IMR-90 (cell line): ENCODE measurements at regions not wholly inside any gene's neighbourhood (a gene's known extent, or its start where the extent isn't known, plus 50 kb on each side); places are given as distances from the start of the nearest gene placed in this dataset.

ENCODE experiments used
- ATAC-seq: fragments of 200-7000 bp; cut with Tn5 transposase; 2 replicates; pipeline ENCODE4 v1.9.1; 2020; ENCODE audit warnings: low read depth, mild to moderate bottlenecking, moderate library complexity
- BruUV-seq: library from RNA; stranded (reverse); fragments of 400-500 nt; replicated peaks from 2 replicates; lab custom pipeline; 2021; lab: Mats Ljungman, UMichigan
- CTCF ChIA-PET: fragments of 300-600 bp; formaldehyde crosslinking; extraction: SDS; loops from one replicate; lab custom pipeline; 2021; ENCODE audit warnings: antibody characterized with exemption; lab: Yijun Ruan, JAX
- POLR2A ChIA-PET: fragments of 300-600 bp; sonication (Branson Sonifier 250); formaldehyde crosslinking; loops from one replicate; lab custom pipeline; 2022; ENCODE audit warnings: antibody characterized with exemption; ENCODE audit not compliant: unreplicated experiment; lab: Charles Lee
- DNase-seq: peaks from one replicate; pipeline ENCODE4 v3.0.0; 2013
- H2AFZ ChIP-seq: replicated peaks from 2 replicates; pipeline ENCODE3; 2013; ENCODE audit warnings: low read length, mild to moderate bottlenecking; ENCODE audit not compliant: poor library complexity
- H2AK5ac ChIP-seq: 2 replicates; pipeline ENCODE4 v1.6.1; 2013; ENCODE audit warnings: low read depth, low read length, inconsistent platforms
- H2AK9ac ChIP-seq: replicated peaks from 2 replicates; pipeline ENCODE3; 2013; ENCODE audit warnings: mild to moderate bottlenecking, low read depth, low read length, moderate library complexity; ENCODE audit not compliant: poor library complexity
- H2BK120ac ChIP-seq: 2 replicates; pipeline ENCODE4 v1.6.1; 2013; ENCODE audit warnings: low read depth, low read length, inconsistent platforms
- H2BK15ac ChIP-seq: 3 replicates; pipeline ENCODE4 v1.6.1; 2013; ENCODE audit warnings: low read depth, low read length, inconsistent platforms
- H2BK20ac ChIP-seq: 2 replicates; pipeline ENCODE4 v1.6.1; 2013; ENCODE audit warnings: low read depth, mild to moderate bottlenecking, inconsistent platforms, low read length, moderate library complexity
- H2BK5ac ChIP-seq: 2 replicates; pipeline ENCODE4 v1.6.1; 2013; ENCODE audit warnings: mild to moderate bottlenecking, low read depth, low read length, inconsistent platforms; ENCODE audit not compliant: poor library complexity, severe bottlenecking
- H3K14ac ChIP-seq: replicated peaks from 2 replicates; pipeline ENCODE4 v1.6.1; 2013; ENCODE audit warnings: low read depth, low read length, inconsistent platforms
- H3K18ac ChIP-seq: 2 replicates; pipeline ENCODE4 v1.6.1; 2013; ENCODE audit warnings: low read depth, low read length, control low read depth
- H3K23ac ChIP-seq: 2 replicates; pipeline ENCODE4 v1.6.1; 2013; ENCODE audit warnings: low read depth, low read length, inconsistent platforms
- H3K27ac ChIP-seq: 2 replicates; pipeline ENCODE4 v1.5.1; 2013; ENCODE audit warnings: mild to moderate bottlenecking, control low read depth, low read length; ENCODE audit not compliant: insufficient read depth
- H3K27me3 ChIP-seq: 2 replicates; pipeline ENCODE4 v1.6.1; 2013; ENCODE audit warnings: low read length; ENCODE audit not compliant: control insufficient read depth, insufficient read depth
- H3K36me3 ChIP-seq: 2 replicates; pipeline ENCODE4 v1.6.1; 2013; ENCODE audit warnings: low read length, mixed read lengths; ENCODE audit not compliant: control insufficient read depth, insufficient read depth
- H3K4ac ChIP-seq: 2 replicates; pipeline ENCODE4 v1.6.1; 2013; ENCODE audit warnings: low read depth, low read length, inconsistent platforms
- H3K4me1 ChIP-seq: 2 replicates; pipeline ENCODE4 v1.6.1; 2013; ENCODE audit warnings: low read length, mixed read lengths; ENCODE audit not compliant: control insufficient read depth, insufficient read depth
- H3K4me2 ChIP-seq: 2 replicates; pipeline ENCODE4 v1.6.1; 2013; ENCODE audit warnings: low read depth, mild to moderate bottlenecking, control low read depth, low read length, moderate library complexity
- H3K4me3 ChIP-seq: 2 replicates; pipeline ENCODE4 v1.5.1; 2013; ENCODE audit warnings: low read depth, mild to moderate bottlenecking, control low read depth, low read length, moderate library complexity; ENCODE audit not compliant: insufficient read depth
- H3K56ac ChIP-seq: 2 replicates; pipeline ENCODE4 v1.6.1; 2013; ENCODE audit warnings: low read length, inconsistent platforms; ENCODE audit not compliant: insufficient read depth; ENCODE audit errors: extremely low read depth
- H3K79me1 ChIP-seq, 2 experiments: 2 replicates each; pipeline ENCODE4 v1.6.1; 2013; ENCODE audit warnings: low read length in 2 of 2, inconsistent platforms in 1 of 2, low read depth in 1 of 2
- H3K9ac ChIP-seq: 2 replicates; pipeline ENCODE4 v1.6.1; 2013; ENCODE audit warnings: low read depth, low read length, control low read depth
- H3K9me1 ChIP-seq: 2 replicates; pipeline ENCODE4 v1.6.1; 2013; ENCODE audit warnings: low read length, inconsistent platforms; ENCODE audit not compliant: insufficient read depth
- H3K9me3 ChIP-seq: 2 replicates; pipeline ENCODE4 v1.6.1; 2013; ENCODE audit warnings: low read length; ENCODE audit not compliant: control insufficient read depth, insufficient read depth
- H4K20me1 ChIP-seq: 2 replicates; pipeline ENCODE4 v1.6.1; 2013; ENCODE audit warnings: low read length, inconsistent platforms; ENCODE audit not compliant: insufficient read depth
- H4K5ac ChIP-seq: 2 replicates; pipeline ENCODE4 v1.6.1; 2013; ENCODE audit warnings: mild to moderate bottlenecking, low read depth, low read length, control low read depth
- H4K8ac ChIP-seq, 2 experiments: 2 replicates each; pipeline ENCODE4 v1.6.1; 2013; ENCODE audit warnings: low read depth in 2 of 2, low read length in 2 of 2, control low read depth in 1 of 2, inconsistent platforms in 1 of 2
- H4K91ac ChIP-seq: 2 replicates; pipeline ENCODE4 v1.6.1; 2013; ENCODE audit warnings: low read depth, low read length, inconsistent platforms; ENCODE audit not compliant: insufficient read depth
- BHLHE40 ChIP-seq: fragments of 150-350 bp; IDR thresholded peaks from 2 replicates; pipeline ENCODE4 v1.6.1; 2016; ENCODE audit warnings: mild to moderate bottlenecking, low read depth, low read length
- CEBPB ChIP-seq: IDR thresholded peaks from 2 replicates; pipeline ENCODE4 v1.6.1; 2012; ENCODE audit warnings: low read depth, low read length, improper control_type of control experiment
- CHD1 ChIP-seq: IDR thresholded peaks from 2 replicates; pipeline ENCODE4 v1.6.1; 2012; ENCODE audit warnings: low read depth, low read length, improper control_type of control experiment
- FOS ChIP-seq: fragments of 150-350 bp; IDR thresholded peaks from 2 replicates; pipeline ENCODE4 v1.6.1; 2016; ENCODE audit warnings: low read depth, low read length
- MAFK ChIP-seq: IDR thresholded peaks from 2 replicates; pipeline ENCODE4 v1.6.1; 2012; ENCODE audit warnings: low read depth, low read length, improper control_type of control experiment
- MAZ ChIP-seq: IDR thresholded peaks from 2 replicates; pipeline ENCODE4 v1.6.1; 2012; ENCODE audit warnings: low read depth, mild to moderate bottlenecking, low read length, improper control_type of control experiment, moderate library complexity, borderline replicate concordance
- MXI1 ChIP-seq: IDR thresholded peaks from 2 replicates; pipeline ENCODE4 v1.6.1; 2012; ENCODE audit warnings: low read depth, mild to moderate bottlenecking, low read length, moderate library complexity, borderline replicate concordance
- NFE2L2 ChIP-seq: fragments of 150-350 bp; IDR thresholded peaks from 2 replicates; pipeline ENCODE4 v1.6.1; 2016; ENCODE audit warnings: low read depth, mild to moderate bottlenecking, low read length
- POLR2A ChIP-seq: IDR thresholded peaks from 2 replicates; pipeline ENCODE4 v1.6.1; 2012; ENCODE audit warnings: mild to moderate bottlenecking, low read depth, low read length
- RAD21 ChIP-seq: IDR thresholded peaks from 2 replicates; pipeline ENCODE4 v1.6.1; 2012; ENCODE audit warnings: low read length, improper control_type of control experiment
- RCOR1 ChIP-seq: IDR thresholded peaks from 2 replicates; pipeline ENCODE4 v1.6.1; 2012; ENCODE audit warnings: mild to moderate bottlenecking, low read length, improper control_type of control experiment; ENCODE audit not compliant: insufficient replicate concordance
- RFX5 ChIP-seq: IDR thresholded peaks from 2 replicates; pipeline ENCODE4 v1.8.0; 2012; ENCODE audit warnings: low read depth, mild to moderate bottlenecking, low read length, moderate library complexity
- SMC3 ChIP-seq: fragments of 150-350 bp; IDR thresholded peaks from 2 replicates; pipeline ENCODE4 v1.6.1; 2016; ENCODE audit warnings: low read depth, mild to moderate bottlenecking, antibody characterized with exemption, low read length, moderate library complexity
- WGBS, 2 experiments: methylation state at CpG; one replicate each; pipeline versions ENCODE4 v1.1.5 to v1.1.7; 2013; ENCODE audit warnings: missing lambda C conversion rate in 2 of 2; ENCODE audit not compliant: insufficient read length in 1 of 2; ENCODE audit errors: extremely low coverage in 2 of 2; 5-methylcytosine and 5-hydroxymethylcytosine counted together
- dilution Hi-C: fragments of 300-500 bp; cut with HindIII; formaldehyde crosslinking; loops from one replicate; pipeline ENCODE4 v1.14.3; 2018; ENCODE audit warnings: low sequenced_read_pairs; ENCODE audit not compliant: unreplicated experiment
- in situ Hi-C: fragments of 300-500 bp; cut with MboI; formaldehyde crosslinking; loops from 3 replicates; pipeline ENCODE4 v1.14.3; 2019; ENCODE audit warnings: low sequenced_read_pairs, inconsistent platforms, mixed read lengths
- intact Hi-C: fragments of 100-400 bp; cut with micrococcal nuclease; formaldehyde crosslinking; loops from 2 replicates; pipeline ENCODE4 v1.10.0; 2022
- TF ChIP-seq, protein P1 (sequence below): fragments of 150-350 bp; IDR thresholded peaks from 2 replicates; pipeline ENCODE4 v1.6.1; 2016; ENCODE audit warnings: low read depth, mild to moderate bottlenecking, low read length, moderate library complexity, borderline replicate concordance
- TF ChIP-seq, protein P2 (sequence below): conservative IDR thresholded peaks from 2 replicates; pipeline ENCODE4 v1.5.1; 2012; ENCODE audit warnings: mild to moderate bottlenecking, low read depth, low read length, improper control_type of control experiment
- TF ChIP-seq, protein P3 (sequence below): fragments of 150-350 bp; IDR thresholded peaks from 2 replicates; pipeline ENCODE4 v1.6.1; 2017; ENCODE audit warnings: mild to moderate bottlenecking, antibody characterized with exemption, low read length, low read depth

DNA sequence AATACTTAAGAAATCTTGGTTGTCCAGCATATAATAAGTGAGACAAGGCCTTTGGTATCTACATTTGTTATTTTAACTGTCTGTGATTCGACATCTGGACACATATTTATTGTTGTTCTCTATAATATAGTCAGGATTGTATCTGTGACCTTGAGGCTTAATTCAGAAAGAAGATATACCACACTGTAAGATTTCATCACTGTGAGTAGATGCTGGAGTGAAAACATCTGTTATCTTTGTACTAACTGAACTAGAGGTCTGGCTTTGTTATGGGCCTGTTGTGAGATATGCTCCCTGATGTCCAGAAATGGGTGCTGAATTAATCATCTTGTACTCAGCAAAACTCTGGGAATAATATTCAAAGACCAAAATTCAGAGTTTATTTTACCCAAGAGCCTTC lies 148.5 kb downstream of the ISOC1 start:
- DNase-seq: no peak
- H4K8ac ChIP-seq: no peak overlapping the region
- intact Hi-C loops: no loop called here
- no peaks in the 10 kb centered on the region; the same call in 1 of the 2 replicates for H3K9me3 ChIP-seq
- TF ChIP-seq RFX5 (no peak), POLR2A (no peak), MAFK (no peak), RCOR1 (no peak), FOS (no peak), RAD21 (no peak), BHLHE40 (no peak), CHD1 (no peak), NFE2L2 (no peak), MXI1 (no peak), CEBPB (no peak), MAZ (no peak), SMC3 (no peak)
- TF ChIP-seq, protein P1, sequence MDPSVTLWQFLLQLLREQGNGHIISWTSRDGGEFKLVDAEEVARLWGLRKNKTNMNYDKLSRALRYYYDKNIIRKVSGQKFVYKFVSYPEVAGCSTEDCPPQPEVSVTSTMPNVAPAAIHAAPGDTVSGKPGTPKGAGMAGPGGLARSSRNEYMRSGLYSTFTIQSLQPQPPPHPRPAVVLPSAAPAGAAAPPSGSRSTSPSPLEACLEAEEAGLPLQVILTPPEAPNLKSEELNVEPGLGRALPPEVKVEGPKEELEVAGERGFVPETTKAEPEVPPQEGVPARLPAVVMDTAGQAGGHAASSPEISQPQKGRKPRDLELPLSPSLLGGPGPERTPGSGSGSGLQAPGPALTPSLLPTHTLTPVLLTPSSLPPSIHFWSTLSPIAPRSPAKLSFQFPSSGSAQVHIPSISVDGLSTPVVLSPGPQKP: no peak
- TF ChIP-seq, protein P2, sequence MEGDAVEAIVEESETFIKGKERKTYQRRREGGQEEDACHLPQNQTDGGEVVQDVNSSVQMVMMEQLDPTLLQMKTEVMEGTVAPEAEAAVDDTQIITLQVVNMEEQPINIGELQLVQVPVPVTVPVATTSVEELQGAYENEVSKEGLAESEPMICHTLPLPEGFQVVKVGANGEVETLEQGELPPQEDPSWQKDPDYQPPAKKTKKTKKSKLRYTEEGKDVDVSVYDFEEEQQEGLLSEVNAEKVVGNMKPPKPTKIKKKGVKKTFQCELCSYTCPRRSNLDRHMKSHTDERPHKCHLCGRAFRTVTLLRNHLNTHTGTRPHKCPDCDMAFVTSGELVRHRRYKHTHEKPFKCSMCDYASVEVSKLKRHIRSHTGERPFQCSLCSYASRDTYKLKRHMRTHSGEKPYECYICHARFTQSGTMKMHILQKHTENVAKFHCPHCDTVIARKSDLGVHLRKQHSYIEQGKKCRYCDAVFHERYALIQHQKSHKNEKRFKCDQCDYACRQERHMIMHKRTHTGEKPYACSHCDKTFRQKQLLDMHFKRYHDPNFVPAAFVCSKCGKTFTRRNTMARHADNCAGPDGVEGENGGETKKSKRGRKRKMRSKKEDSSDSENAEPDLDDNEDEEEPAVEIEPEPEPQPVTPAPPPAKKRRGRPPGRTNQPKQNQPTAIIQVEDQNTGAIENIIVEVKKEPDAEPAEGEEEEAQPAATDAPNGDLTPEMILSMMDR: no peak
- TF ChIP-seq, protein P3, sequence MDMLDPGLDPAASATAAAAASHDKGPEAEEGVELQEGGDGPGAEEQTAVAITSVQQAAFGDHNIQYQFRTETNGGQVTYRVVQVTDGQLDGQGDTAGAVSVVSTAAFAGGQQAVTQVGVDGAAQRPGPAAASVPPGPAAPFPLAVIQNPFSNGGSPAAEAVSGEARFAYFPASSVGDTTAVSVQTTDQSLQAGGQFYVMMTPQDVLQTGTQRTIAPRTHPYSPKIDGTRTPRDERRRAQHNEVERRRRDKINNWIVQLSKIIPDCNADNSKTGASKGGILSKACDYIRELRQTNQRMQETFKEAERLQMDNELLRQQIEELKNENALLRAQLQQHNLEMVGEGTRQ: no peak
- H4K91ac ChIP-seq: no peak overlapping the region
- H3K4ac ChIP-seq: no peak overlapping the region
- H2BK20ac ChIP-seq: no peak overlapping the region
- H2BK5ac ChIP-seq: no peak overlapping the region
- no peaks in the 10 kb centered on the region for H3K79me1 ChIP-seq
- in situ Hi-C loops: no loop called here
- H2BK15ac ChIP-seq: no peak overlapping the region
- no TSS peak for BruUV-seq
- POLR2A ChIA-PET: no interaction called here
- ATAC-seq: no peak
- no peaks in the 10 kb centered on the region for H3K9me1 ChIP-seq
- WGBS, 2 experiments: no CpG with 5 or more reads among the region's 1 CpG
- no peak overlapping the region for H2AK5ac ChIP-seq
- no peaks in the 10 kb centered on the region for H3K27me3 ChIP-seq
- no peak overlapping the region for H3K9ac ChIP-seq
- H3K14ac ChIP-seq: no peak overlapping the region
- H3K18ac ChIP-seq: no peak overlapping the region
- no peak overlapping the region for H3K4me3 ChIP-seq
- no peak overlapping the region for H3K23ac ChIP-seq
- CTCF ChIA-PET: no interaction called here
- no peak overlapping the region for H3K56ac ChIP-seq
- no peak overlapping the region for H2AFZ ChIP-seq
- H3K4me1 ChIP-seq: no peaks in the 10 kb centered on the region
- H4K20me1 ChIP-seq: no peaks in the 10 kb centered on the region
- no peak overlapping the region for H3K4me2 ChIP-seq
- H2BK120ac ChIP-seq: no peak overlapping the region
- H3K27ac ChIP-seq: no peak overlapping the region
- dilution Hi-C loops: no loop called here
- no peak overlapping the region for H4K5ac ChIP-seq
- no peaks in the 10 kb centered on the region for H3K36me3 ChIP-seq
- H2AK9ac ChIP-seq: no peak overlapping the region
